ENCODE measurements at regions not wholly inside any gene's neighbourhood (a gene's known extent, or its start where the extent isn't known, plus 50 kb on each side); places are given as distances from the start of the nearest gene placed in this dataset.

GRCh38 chr5:96243862-96244261 lies 189.2 kb downstream of the PCSK1 start:
- TF ChIP-seq ATF3 (IDR thresholded peaks at IDR 0.05) (no peak), SRF (IDR thresholded peaks at IDR 0.05; ENCODE audit: low read depth) (no peak), EGR1 (IDR thresholded peaks at IDR 0.05; ENCODE audit: low read depth) (no peak)
- ChIA-PET CTCF (no interaction called here), POLR2A (no interaction called here), RAD21 (ENCODE audit: low non-redundant PET in 1 of 2, low total read pairs in 2 of 2, uncharacterized antibody in 2 of 2, unreplicated experiment in 2 of 2) (no interaction called here)
- H3K9me2 ChIP-seq (ENCODE audit: insufficient read depth) = no peaks in the 10 kb centered on the region
- H3K36me3 ChIP-seq (ENCODE audit: control insufficient read depth in 1 of 2, insufficient read depth in 2 of 2, low read length in 2 of 2) = no peaks in the 10 kb centered on the region
- H3K9ac ChIP-seq (ENCODE audit: low read length) = no peak overlapping the region
- no peak overlapping the region for H3K27ac ChIP-seq (ENCODE audit: low read depth, low read length)
- H3K4me2 ChIP-seq (ENCODE audit: low read length) = no peak overlapping the region
- ATAC-seq = no peak
- no peaks in the 10 kb centered on the region for H3K4me1 ChIP-seq (ENCODE audit: control insufficient read depth in 1 of 2, insufficient read depth in 2 of 2, low read length in 2 of 2)
- H3K4me3 ChIP-seq (replicated peaks in 1 of 2; ENCODE audit: low read depth in 1 of 2, low read length in 2 of 2) = no peak overlapping the region
- H3K79me2 ChIP-seq (ENCODE audit: insufficient read depth, low read length) = no peaks in the 10 kb centered on the region
- no peak overlapping the region for H2AFZ ChIP-seq (ENCODE audit: low read depth, low read length, poor library complexity, severe bottlenecking)
- BruUV-seq (replicated peaks) = no TSS peak
- no peaks in the 10 kb centered on the region for H4K20me1 ChIP-seq (ENCODE audit: insufficient read depth)
- no peaks in the 10 kb centered on the region for H3K9me3 ChIP-seq (ENCODE audit: control insufficient read depth in 1 of 2, insufficient read depth in 1 of 2, low read depth in 1 of 2, low read length in 2 of 2)
- intact Hi-C loops (cut with micrococcal nuclease) = no loop called here
- DNase-seq (ENCODE audit: low read depth, low spot score) = no peak
- no peaks in the 10 kb centered on the region for H3K27me3 ChIP-seq (ENCODE audit: insufficient read depth, low read length)

GRCh38 chr5:96243203-96243602 lies 189.8 kb downstream of the PCSK1 start:
- no peaks in the 10 kb centered on the region for H3K79me2 ChIP-seq (ENCODE audit: insufficient read depth, low read length)
- H3K27ac ChIP-seq (ENCODE audit: low read depth, low read length) = no peak overlapping the region
- no peak overlapping the region for H3K9ac ChIP-seq (ENCODE audit: low read length)
- no peaks in the 10 kb centered on the region for H3K9me3 ChIP-seq (ENCODE audit: control insufficient read depth in 1 of 2, insufficient read depth in 1 of 2, low read depth in 1 of 2, low read length in 2 of 2)
- H3K4me1 ChIP-seq (ENCODE audit: control insufficient read depth in 1 of 2, insufficient read depth in 2 of 2, low read length in 2 of 2) = no peaks in the 10 kb centered on the region
- no peak overlapping the region for H2AFZ ChIP-seq (ENCODE audit: low read depth, low read length, poor library complexity, severe bottlenecking)
- H3K9me2 ChIP-seq (ENCODE audit: insufficient read depth) = no peaks in the 10 kb centered on the region
- no peak for TF ChIP-seq ATF3 (IDR thresholded peaks at IDR 0.05)
- TF ChIP-seq SP1 (IDR thresholded peaks at IDR 0.05; ENCODE audit: low read depth) = no peak
- no peak for TF ChIP-seq ZNF274 (IDR thresholded peaks at IDR 0.05; ENCODE audit: low read depth, low read length)
- TF ChIP-seq EZH2phosphoT487 (IDR thresholded peaks at IDR 0.05; ENCODE audit: borderline replicate concordance) = no peak
- TF ChIP-seq SIN3A (IDR thresholded peaks at IDR 0.05; ENCODE audit: low read depth) = no peak
- TF ChIP-seq CEBPB (IDR thresholded peaks at IDR 0.05; ENCODE audit: low read depth) = no peak
- no peak for TF ChIP-seq JUND (IDR thresholded peaks at IDR 0.05)
- no peak for TF ChIP-seq YY1 (IDR thresholded peaks at IDR 0.05; ENCODE audit: extremely low read depth, insufficient replicate concordance, low read depth, low read length)
- TF ChIP-seq ZBTB33 (IDR thresholded peaks at IDR 0.05; ENCODE audit: extremely low read depth, insufficient replicate concordance, low read length) = no peak
- no peak for TF ChIP-seq EZH2 (IDR thresholded peaks at IDR 0.05)
- ChIA-PET RAD21 (ENCODE audit: low non-redundant PET in 1 of 2, low total read pairs in 2 of 2, uncharacterized antibody in 2 of 2, unreplicated experiment in 2 of 2) (no interaction called here), CTCF (no interaction called here), POLR2A (interaction anchor here (0.7 kb wide), 1 partner anchor 597 kb away, joined by 3 read pairs; the partner anchor contains the start of gene RFESD)
- DNase-seq (ENCODE audit: low read depth, low spot score) (no peak), ATAC-seq (no peak)
- no peak overlapping the region for H3K4me3 ChIP-seq (replicated peaks in 1 of 2; ENCODE audit: low read depth in 1 of 2, low read length in 2 of 2)
- H3K4me2 ChIP-seq (ENCODE audit: low read length) = no peak overlapping the region
- intact Hi-C loops (cut with micrococcal nuclease) = no loop called here
- H3K36me3 ChIP-seq (ENCODE audit: control insufficient read depth in 1 of 2, insufficient read depth in 2 of 2, low read length in 2 of 2) = no peaks in the 10 kb centered on the region
- no peaks in the 10 kb centered on the region for H3K27me3 ChIP-seq (ENCODE audit: insufficient read depth, low read length)
- H4K20me1 ChIP-seq (ENCODE audit: insufficient read depth) = no peaks in the 10 kb centered on the region
- no TSS peak for BruUV-seq (replicated peaks)

All from HCT116 (cell line).